ENCODE measurements at regions not wholly inside any gene's neighbourhood (a gene's known extent, or its start where the extent isn't known, plus 50 kb on each side); places are given as distances from the start of the nearest gene placed in this dataset.

DNA sequence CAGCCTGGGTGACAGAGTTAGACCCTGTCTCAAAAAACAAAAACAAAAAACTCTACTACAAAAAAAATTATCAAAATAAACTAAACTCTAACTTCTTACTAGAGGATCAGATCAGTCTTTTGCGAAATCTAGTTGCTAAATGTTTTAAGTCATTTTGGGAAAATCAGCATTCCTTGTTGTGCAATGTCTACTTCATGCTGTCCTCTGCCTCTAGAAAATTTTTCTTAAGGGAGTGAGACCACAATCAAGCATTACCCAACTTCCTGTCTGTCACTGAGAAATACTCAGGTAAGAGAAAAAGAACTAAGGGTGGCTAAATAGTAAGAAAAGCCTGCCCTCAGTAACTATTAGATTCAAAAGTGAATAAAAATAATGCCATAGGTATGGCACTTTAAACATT is 67.2 kb upstream of the FOXD3 start:
- no peaks in the 10 kb centered on the region for H3K27me3 ChIP-seq (replicated peaks; ENCODE audit: insufficient read depth, low read depth, low read length, poor library complexity)
- H3K4me1 ChIP-seq (ENCODE audit: insufficient read depth, low read length, poor library complexity, severe bottlenecking): no peaks in the 10 kb centered on the region
- H3K27ac ChIP-seq (ENCODE audit: low read depth, low read length, poor library complexity, severe bottlenecking): no peak overlapping the region
- H3K4me3 ChIP-seq (ENCODE audit: low read depth, low read length, poor library complexity, severe bottlenecking): no peak overlapping the region
- no peak for TF ChIP-seq EZH2 (IDR thresholded peaks at IDR 0.05; ENCODE audit: borderline replicate concordance, low read depth, low read length, poor library complexity, severe bottlenecking)
- TF ChIP-seq, protein P1, sequence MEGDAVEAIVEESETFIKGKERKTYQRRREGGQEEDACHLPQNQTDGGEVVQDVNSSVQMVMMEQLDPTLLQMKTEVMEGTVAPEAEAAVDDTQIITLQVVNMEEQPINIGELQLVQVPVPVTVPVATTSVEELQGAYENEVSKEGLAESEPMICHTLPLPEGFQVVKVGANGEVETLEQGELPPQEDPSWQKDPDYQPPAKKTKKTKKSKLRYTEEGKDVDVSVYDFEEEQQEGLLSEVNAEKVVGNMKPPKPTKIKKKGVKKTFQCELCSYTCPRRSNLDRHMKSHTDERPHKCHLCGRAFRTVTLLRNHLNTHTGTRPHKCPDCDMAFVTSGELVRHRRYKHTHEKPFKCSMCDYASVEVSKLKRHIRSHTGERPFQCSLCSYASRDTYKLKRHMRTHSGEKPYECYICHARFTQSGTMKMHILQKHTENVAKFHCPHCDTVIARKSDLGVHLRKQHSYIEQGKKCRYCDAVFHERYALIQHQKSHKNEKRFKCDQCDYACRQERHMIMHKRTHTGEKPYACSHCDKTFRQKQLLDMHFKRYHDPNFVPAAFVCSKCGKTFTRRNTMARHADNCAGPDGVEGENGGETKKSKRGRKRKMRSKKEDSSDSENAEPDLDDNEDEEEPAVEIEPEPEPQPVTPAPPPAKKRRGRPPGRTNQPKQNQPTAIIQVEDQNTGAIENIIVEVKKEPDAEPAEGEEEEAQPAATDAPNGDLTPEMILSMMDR (conservative IDR thresholded peaks at IDR 0.05; ENCODE audit: low read depth, low read length): no peak
- DNase-seq (ENCODE audit: low spot score): no peak
- intact Hi-C loops (cut with micrococcal nuclease; ENCODE audit: unreplicated experiment): no loop called here
- BruUV-seq (replicated peaks): no TSS peak
- ChIA-PET CTCF (no interaction called here), POLR2A (ENCODE audit: low non-redundant PET) (no interaction called here)
- H3K9me3 ChIP-seq (ENCODE audit: low read depth, low read length, poor library complexity, severe bottlenecking): no peaks in the 10 kb centered on the region
- H3K36me3 ChIP-seq (ENCODE audit: insufficient read depth, low read length, poor library complexity, severe bottlenecking): no peaks in the 10 kb centered on the region

DNA sequence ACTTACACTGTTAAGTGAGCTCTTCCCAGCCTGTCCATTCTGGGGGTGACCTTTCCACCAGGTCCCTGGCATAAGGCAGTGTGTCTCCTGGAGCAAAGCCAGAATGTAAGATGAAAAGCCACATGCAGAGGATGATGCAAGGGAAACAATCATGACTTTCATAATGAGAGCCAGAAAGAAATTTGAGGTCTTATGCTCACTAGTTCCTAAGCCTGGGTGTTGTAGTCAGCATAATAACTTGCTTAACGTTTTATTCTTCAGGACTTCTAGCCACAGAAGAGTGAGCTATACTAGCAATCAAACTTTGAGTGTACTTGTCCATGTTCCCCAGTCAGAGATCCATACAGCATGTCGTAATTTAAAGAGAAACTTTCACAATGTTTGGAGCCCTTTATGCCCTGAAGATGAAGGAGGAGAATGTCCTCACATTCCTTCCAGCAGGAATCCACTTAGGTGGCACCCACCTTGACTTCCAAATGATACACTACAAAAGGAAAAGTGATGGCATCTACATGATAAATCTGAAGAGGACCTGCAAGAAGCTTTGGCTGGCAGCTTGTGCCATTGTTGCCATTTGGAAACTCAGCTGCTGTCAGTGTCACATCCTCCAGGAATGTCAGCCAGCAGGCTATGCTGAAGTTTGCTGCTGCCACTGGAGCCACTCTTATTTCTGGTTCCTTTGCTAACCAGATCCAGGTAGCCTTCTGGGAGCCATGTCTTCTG is 60.5 kb upstream of the FOXD3 start:
- H3K9me3 ChIP-seq (ENCODE audit: low read depth, low read length, poor library complexity, severe bottlenecking): no peaks in the 10 kb centered on the region
- ChIA-PET CTCF (no interaction called here), POLR2A (ENCODE audit: low non-redundant PET) (no interaction called here)
- no peak for DNase-seq (ENCODE audit: low spot score)
- no peaks in the 10 kb centered on the region for H3K27me3 ChIP-seq (replicated peaks; ENCODE audit: insufficient read depth, low read depth, low read length, poor library complexity)
- no peaks in the 10 kb centered on the region for H3K36me3 ChIP-seq (ENCODE audit: insufficient read depth, low read length, poor library complexity, severe bottlenecking)
- no TSS peak for BruUV-seq (replicated peaks)
- H3K27ac ChIP-seq (ENCODE audit: low read depth, low read length, poor library complexity, severe bottlenecking): no peak overlapping the region
- intact Hi-C loops (cut with micrococcal nuclease; ENCODE audit: unreplicated experiment): no loop called here
- TF ChIP-seq, protein P1 (conservative IDR thresholded peaks at IDR 0.05; ENCODE audit: low read depth, low read length): no peak
- TF ChIP-seq EZH2 (IDR thresholded peaks at IDR 0.05; ENCODE audit: borderline replicate concordance, low read depth, low read length, poor library complexity, severe bottlenecking): no peak
- no peaks in the 10 kb centered on the region for H3K4me1 ChIP-seq (ENCODE audit: insufficient read depth, low read length, poor library complexity, severe bottlenecking)
- H3K4me3 ChIP-seq (ENCODE audit: low read depth, low read length, poor library complexity, severe bottlenecking): no peak overlapping the region

DNA sequence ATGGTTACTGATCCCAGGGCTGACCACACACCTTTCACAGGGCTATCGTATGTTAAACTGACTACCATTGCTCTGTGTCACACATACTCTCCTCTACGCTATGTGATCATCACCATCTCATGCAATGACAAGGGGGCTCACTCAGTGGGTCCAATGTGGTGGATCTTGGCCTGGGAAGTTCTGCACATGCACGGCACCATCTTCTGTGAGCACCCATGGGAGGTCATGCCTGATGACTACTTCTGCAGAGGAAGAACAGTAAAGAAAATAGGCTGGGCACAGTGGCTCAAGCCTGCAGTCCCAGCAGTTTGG is 60.0 kb upstream of the FOXD3 start:
- CTCF ChIA-PET: no interaction called here
- TF ChIP-seq, protein P1 (conservative IDR thresholded peaks at IDR 0.05; ENCODE audit: low read depth, low read length): no peak
- TF ChIP-seq EZH2 (IDR thresholded peaks at IDR 0.05; ENCODE audit: borderline replicate concordance, low read depth, low read length, poor library complexity, severe bottlenecking): no peak
- intact Hi-C loops (cut with micrococcal nuclease; ENCODE audit: unreplicated experiment): no loop called here
- no peaks in the 10 kb centered on the region for H3K27me3 ChIP-seq (replicated peaks; ENCODE audit: insufficient read depth, low read depth, low read length, poor library complexity)
- BruUV-seq (replicated peaks): no TSS peak
- no peak for DNase-seq (ENCODE audit: low spot score)
- no peak overlapping the region for H3K4me3 ChIP-seq (ENCODE audit: low read depth, low read length, poor library complexity, severe bottlenecking)
- no peak overlapping the region for H3K27ac ChIP-seq (ENCODE audit: low read depth, low read length, poor library complexity, severe bottlenecking)
- H3K9me3 ChIP-seq (ENCODE audit: low read depth, low read length, poor library complexity, severe bottlenecking): no peaks in the 10 kb centered on the region
- no peaks in the 10 kb centered on the region for H3K4me1 ChIP-seq (ENCODE audit: insufficient read depth, low read length, poor library complexity, severe bottlenecking)
- POLR2A ChIA-PET (ENCODE audit: low non-redundant PET): no interaction called here
- H3K36me3 ChIP-seq (ENCODE audit: insufficient read depth, low read length, poor library complexity, severe bottlenecking): no peaks in the 10 kb centered on the region

All from A673 (cell line).